ENCODE measurements at regions not wholly inside any gene's neighbourhood (a gene's known extent, or its start where the extent isn't known, plus 50 kb on each side); places are given as distances from the start of the nearest gene placed in this dataset.

- H2AK5ac ChIP-seq (ENCODE audit: low read length): no peak overlapping the region
- no peak overlapping the region for H4K5ac ChIP-seq (ENCODE audit: low read length)
- no peaks in the 10 kb centered on the region for H3K36me3 ChIP-seq (ENCODE audit: control insufficient read depth, insufficient read depth, low read length)
- no peak overlapping the region for H2BK120ac ChIP-seq (ENCODE audit: low read depth, low read length)
- H3K27ac ChIP-seq (ENCODE audit: low read depth, low read length): no peak overlapping the region
- no peak overlapping the region for H2BK5ac ChIP-seq (ENCODE audit: low read length)
- no peak overlapping the region for H3K4me3 ChIP-seq (ENCODE audit: low read length)
- no peak overlapping the region for H4K8ac ChIP-seq (ENCODE audit: low read depth, low read length)
- no peak overlapping the region for H3K56ac ChIP-seq (ENCODE audit: low read length)
- H3K79me1 ChIP-seq (ENCODE audit: low read length): no peaks in the 10 kb centered on the region
- no peak overlapping the region for H3K4me2 ChIP-seq (ENCODE audit: low read length)
- no peaks in the 10 kb centered on the region for H3K4me1 ChIP-seq (ENCODE audit: control insufficient read depth, low read depth, low read length)
- DNase-seq: no peak
- no peaks in the 10 kb centered on the region for H3K27me3 ChIP-seq (ENCODE audit: insufficient read depth, low read length, poor library complexity)
- H3K79me2 ChIP-seq (ENCODE audit: control insufficient read depth, insufficient read depth, low read length): no peaks in the 10 kb centered on the region
- no peak overlapping the region for H3K9ac ChIP-seq (ENCODE audit: low read length)
- H2BK15ac ChIP-seq (replicated peaks; ENCODE audit: low read depth): no peak overlapping the region
- no CpG with 5 or more reads among the region's 4 CpGs for WGBS (ENCODE audit: extremely low coverage, insufficient coverage, low lambda C conversion rate)
- H3K18ac ChIP-seq (ENCODE audit: low read length): no peak overlapping the region
- no peak overlapping the region for H3K4ac ChIP-seq (ENCODE audit: low read depth, low read length)
- no peak overlapping the region for H3K23ac ChIP-seq (ENCODE audit: low read length)
Measured at GRCh38 chr2:75949385-75950030, 238.8 kb upstream of the GCFC2 start.

- Histone ChIP-seq H3K27ac (ENCODE audit: low read depth, low read length) (no peak overlapping the region), H3K79me2 (ENCODE audit: control insufficient read depth, insufficient read depth, low read length) (no peaks in the 10 kb centered on the region), H3K4me1 (ENCODE audit: control insufficient read depth, low read depth, low read length) (no peaks in the 10 kb centered on the region), H3K27me3 (ENCODE audit: insufficient read depth, low read length, poor library complexity) (no peaks in the 10 kb centered on the region), H3K18ac (ENCODE audit: low read length) (no peak overlapping the region), H3K4me3 (ENCODE audit: low read length) (no peak overlapping the region), H3K79me1 (ENCODE audit: low read length) (no peaks in the 10 kb centered on the region), H4K8ac (ENCODE audit: low read depth, low read length) (no peak overlapping the region), H2BK5ac (ENCODE audit: low read length) (no peak overlapping the region), H3K23ac (ENCODE audit: low read length) (no peak overlapping the region), H3K56ac (ENCODE audit: low read length) (no peak overlapping the region), H2BK120ac (ENCODE audit: low read depth, low read length) (no peak overlapping the region), H2AK5ac (ENCODE audit: low read length) (no peak overlapping the region), H3K4me2 (ENCODE audit: low read length) (no peak overlapping the region), H2BK15ac (replicated peaks; ENCODE audit: low read depth) (no peak overlapping the region), H3K9ac (ENCODE audit: low read length) (no peak overlapping the region), H4K5ac (ENCODE audit: low read length) (no peak overlapping the region), H3K4ac (ENCODE audit: low read depth, low read length) (no peak overlapping the region), H3K36me3 (ENCODE audit: control insufficient read depth, insufficient read depth, low read length) (no peaks in the 10 kb centered on the region)
- WGBS (ENCODE audit: extremely low coverage, insufficient coverage, low lambda C conversion rate): no CpG with 5 or more reads among the region's 4 CpGs
- DNase-seq: no peak
Measured at GRCh38 chr2:75936311-75936710, 225.6 kb upstream of the GCFC2 start.

- Histone ChIP-seq H3K4ac (ENCODE audit: low read depth, low read length) (no peak overlapping the region), H3K36me3 (ENCODE audit: control insufficient read depth, insufficient read depth, low read length) (no peaks in the 10 kb centered on the region), H3K56ac (ENCODE audit: low read length) (no peak overlapping the region), H3K27ac (ENCODE audit: low read depth, low read length) (no peak overlapping the region), H2AK5ac (ENCODE audit: low read length) (no peak overlapping the region), H2BK120ac (ENCODE audit: low read depth, low read length) (no peak overlapping the region), H4K8ac (ENCODE audit: low read depth, low read length) (no peak overlapping the region), H3K4me1 (ENCODE audit: control insufficient read depth, low read depth, low read length) (no peaks in the 10 kb centered on the region), H3K4me2 (ENCODE audit: low read length) (no peak overlapping the region), H3K9ac (ENCODE audit: low read length) (no peak overlapping the region), H3K23ac (ENCODE audit: low read length) (no peak overlapping the region), H2BK15ac (replicated peaks; ENCODE audit: low read depth) (no peak overlapping the region), H3K27me3 (ENCODE audit: insufficient read depth, low read length, poor library complexity) (no peaks in the 10 kb centered on the region), H2BK5ac (ENCODE audit: low read length) (no peak overlapping the region), H3K18ac (ENCODE audit: low read length) (no peak overlapping the region), H3K79me1 (ENCODE audit: low read length) (no peaks in the 10 kb centered on the region), H3K4me3 (ENCODE audit: low read length) (no peak overlapping the region), H3K79me2 (ENCODE audit: control insufficient read depth, insufficient read depth, low read length) (no peaks in the 10 kb centered on the region), H4K5ac (ENCODE audit: low read length) (no peak overlapping the region)
- DNase-seq: no peak
- no CpG with 5 or more reads among the region's 2 CpGs for WGBS (ENCODE audit: extremely low coverage, insufficient coverage, low lambda C conversion rate)
Measured at GRCh38 chr2:75932996-75933395, 222.3 kb upstream of the GCFC2 start.

GRCh38 chr2:75928093-75928492, 217.4 kb upstream of the GCFC2 start:
- Histone ChIP-seq H3K36me3 (ENCODE audit: control insufficient read depth, insufficient read depth, low read length) (no peaks in the 10 kb centered on the region), H3K27ac (ENCODE audit: low read depth, low read length) (no peak overlapping the region), H2BK15ac (replicated peaks; ENCODE audit: low read depth) (no peak overlapping the region), H3K4me2 (ENCODE audit: low read length) (no peak overlapping the region), H3K79me2 (ENCODE audit: control insufficient read depth, insufficient read depth, low read length) (no peaks in the 10 kb centered on the region), H3K4me3 (ENCODE audit: low read length) (no peak overlapping the region), H3K9ac (ENCODE audit: low read length) (no peak overlapping the region), H3K79me1 (ENCODE audit: low read length) (no peaks in the 10 kb centered on the region), H3K4me1 (ENCODE audit: control insufficient read depth, low read depth, low read length) (no peaks in the 10 kb centered on the region), H4K5ac (ENCODE audit: low read length) (no peak overlapping the region), H3K23ac (ENCODE audit: low read length) (no peak overlapping the region), H3K18ac (ENCODE audit: low read length) (no peak overlapping the region), H3K4ac (ENCODE audit: low read depth, low read length) (no peak overlapping the region), H2BK120ac (ENCODE audit: low read depth, low read length) (no peak overlapping the region), H3K56ac (ENCODE audit: low read length) (no peak overlapping the region), H2AK5ac (ENCODE audit: low read length) (no peak overlapping the region), H4K8ac (ENCODE audit: low read depth, low read length) (no peak overlapping the region), H2BK5ac (ENCODE audit: low read length) (no peak overlapping the region), H3K27me3 (ENCODE audit: insufficient read depth, low read length, poor library complexity) (no peaks in the 10 kb centered on the region)
- no CpG with 5 or more reads among the region's 2 CpGs for WGBS (ENCODE audit: extremely low coverage, insufficient coverage, low lambda C conversion rate)
- DNase-seq: no peak

GRCh38 chr2:75925331-75926024, 214.8 kb upstream of the GCFC2 start:
- Histone ChIP-seq H3K23ac (ENCODE audit: low read length) (no peak overlapping the region), H4K5ac (ENCODE audit: low read length) (no peak overlapping the region), H3K56ac (ENCODE audit: low read length) (no peak overlapping the region), H2BK120ac (ENCODE audit: low read depth, low read length) (no peak overlapping the region), H3K79me1 (ENCODE audit: low read length) (no peaks in the 10 kb centered on the region), H3K36me3 (ENCODE audit: control insufficient read depth, insufficient read depth, low read length) (no peaks in the 10 kb centered on the region), H3K79me2 (ENCODE audit: control insufficient read depth, insufficient read depth, low read length) (no peaks in the 10 kb centered on the region), H3K4me2 (ENCODE audit: low read length) (no peak overlapping the region), H3K27ac (ENCODE audit: low read depth, low read length) (no peak overlapping the region), H3K27me3 (ENCODE audit: insufficient read depth, low read length, poor library complexity) (no peaks in the 10 kb centered on the region), H4K8ac (ENCODE audit: low read depth, low read length) (no peak overlapping the region), H3K4ac (ENCODE audit: low read depth, low read length) (no peak overlapping the region), H2BK5ac (ENCODE audit: low read length) (no peak overlapping the region), H3K18ac (ENCODE audit: low read length) (no peak overlapping the region), H2AK5ac (ENCODE audit: low read length) (no peak overlapping the region), H2BK15ac (replicated peaks; ENCODE audit: low read depth) (no peak overlapping the region), H3K9ac (ENCODE audit: low read length) (no peak overlapping the region), H3K4me3 (ENCODE audit: low read length) (no peak overlapping the region), H3K4me1 (ENCODE audit: control insufficient read depth, low read depth, low read length) (no peaks in the 10 kb centered on the region)
- no peak for DNase-seq
- WGBS (ENCODE audit: extremely low coverage, insufficient coverage, low lambda C conversion rate): no CpG with 5 or more reads among the region's 3 CpGs

- no peak overlapping the region for H3K9ac ChIP-seq (ENCODE audit: low read length)
- no peak overlapping the region for H2BK5ac ChIP-seq (ENCODE audit: low read length)
- no peak overlapping the region for H2AK5ac ChIP-seq (ENCODE audit: low read length)
- H3K4ac ChIP-seq (ENCODE audit: low read depth, low read length): no peak overlapping the region
- H3K18ac ChIP-seq (ENCODE audit: low read length): no peak overlapping the region
- no peak overlapping the region for H4K8ac ChIP-seq (ENCODE audit: low read depth, low read length)
- no peaks in the 10 kb centered on the region for H3K36me3 ChIP-seq (ENCODE audit: control insufficient read depth, insufficient read depth, low read length)
- H3K56ac ChIP-seq (ENCODE audit: low read length): no peak overlapping the region
- no peak overlapping the region for H3K23ac ChIP-seq (ENCODE audit: low read length)
- H2BK15ac ChIP-seq (replicated peaks; ENCODE audit: low read depth): no peak overlapping the region
- H3K79me1 ChIP-seq (ENCODE audit: low read length): no peaks in the 10 kb centered on the region
- H3K27ac ChIP-seq (ENCODE audit: low read depth, low read length): no peak overlapping the region
- H3K79me2 ChIP-seq (ENCODE audit: control insufficient read depth, insufficient read depth, low read length): no peaks in the 10 kb centered on the region
- no peak overlapping the region for H3K4me3 ChIP-seq (ENCODE audit: low read length)
- no peaks in the 10 kb centered on the region for H3K27me3 ChIP-seq (ENCODE audit: insufficient read depth, low read length, poor library complexity)
- H3K4me1 ChIP-seq (ENCODE audit: control insufficient read depth, low read depth, low read length): no peaks in the 10 kb centered on the region
- DNase-seq: no peak
- no peak overlapping the region for H4K5ac ChIP-seq (ENCODE audit: low read length)
- no peak overlapping the region for H2BK120ac ChIP-seq (ENCODE audit: low read depth, low read length)
- WGBS (ENCODE audit: extremely low coverage, insufficient coverage, low lambda C conversion rate): 100% methylated on average over 1 of the region's 2 CpGs
- H3K4me2 ChIP-seq (ENCODE audit: low read length): no peak overlapping the region
Measured at GRCh38 chr2:75922191-75922590, 211.5 kb upstream of the GCFC2 start.

All from mesendoderm (in vitro differentiated cells).